ENCODE measurements at regions not wholly inside any gene's neighbourhood (a gene's known extent, or its start where the extent isn't known, plus 50 kb on each side); places are given as distances from the start of the nearest gene placed in this dataset.

DNA sequence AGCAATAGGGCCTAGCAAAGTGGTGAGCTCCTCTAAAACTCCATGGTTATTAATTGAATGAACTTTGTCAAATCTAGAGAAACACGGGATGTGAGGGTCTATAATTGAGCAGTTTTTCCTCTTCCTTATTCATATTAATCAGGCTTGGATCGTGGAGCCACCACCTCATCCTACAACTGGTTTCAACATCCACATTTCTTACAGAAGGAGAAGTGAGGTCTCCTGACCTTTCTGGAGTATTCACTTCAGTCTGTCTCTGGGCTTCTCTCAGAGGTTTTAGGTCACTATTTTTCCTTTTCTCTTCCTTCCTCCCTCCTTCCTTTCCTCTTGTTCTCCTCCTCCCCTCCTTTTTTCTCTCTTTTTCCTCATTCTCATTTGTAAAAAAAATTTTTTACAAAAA is 177.3 kb upstream of the ACTBL2 start:
- intact Hi-C loops (cut with micrococcal nuclease; ENCODE audit: unreplicated experiment): no loop called here
- H3K27me3 ChIP-seq (replicated peaks; ENCODE audit: control insufficient read depth, insufficient read depth, low read length): no peaks in the 10 kb centered on the region
- Mint-ChIP-seq H3K36me3 (ENCODE audit: insufficient read depth, unreplicated experiment) (no peaks in the 10 kb centered on the region), H3K4me3 (ENCODE audit: unreplicated experiment) (no peak overlapping the region), H3K27ac (ENCODE audit: unreplicated experiment) (no peak overlapping the region), H3K27me3 (ENCODE audit: insufficient read depth, unreplicated experiment) (no peaks in the 10 kb centered on the region), H3K9me3 (ENCODE audit: unreplicated experiment) (peaks cover 6% of the 10 kb centered on the region), H3K4me1 (ENCODE audit: low read depth, unreplicated experiment) (no peaks in the 10 kb centered on the region)
- BruUV-seq (replicated peaks): no TSS peak
- H3K4me3 ChIP-seq (ENCODE audit: low read depth, low read length): no peak overlapping the region
- no peaks in the 10 kb centered on the region for H3K36me3 ChIP-seq (ENCODE audit: control insufficient read depth, insufficient read depth, low read length)
- ChIA-PET CTCF (no interaction called here), POLR2A (no interaction called here)
- DNase-seq: no peak
- no peaks in the 10 kb centered on the region for H3K9me3 ChIP-seq
- TF ChIP-seq, protein P1, sequence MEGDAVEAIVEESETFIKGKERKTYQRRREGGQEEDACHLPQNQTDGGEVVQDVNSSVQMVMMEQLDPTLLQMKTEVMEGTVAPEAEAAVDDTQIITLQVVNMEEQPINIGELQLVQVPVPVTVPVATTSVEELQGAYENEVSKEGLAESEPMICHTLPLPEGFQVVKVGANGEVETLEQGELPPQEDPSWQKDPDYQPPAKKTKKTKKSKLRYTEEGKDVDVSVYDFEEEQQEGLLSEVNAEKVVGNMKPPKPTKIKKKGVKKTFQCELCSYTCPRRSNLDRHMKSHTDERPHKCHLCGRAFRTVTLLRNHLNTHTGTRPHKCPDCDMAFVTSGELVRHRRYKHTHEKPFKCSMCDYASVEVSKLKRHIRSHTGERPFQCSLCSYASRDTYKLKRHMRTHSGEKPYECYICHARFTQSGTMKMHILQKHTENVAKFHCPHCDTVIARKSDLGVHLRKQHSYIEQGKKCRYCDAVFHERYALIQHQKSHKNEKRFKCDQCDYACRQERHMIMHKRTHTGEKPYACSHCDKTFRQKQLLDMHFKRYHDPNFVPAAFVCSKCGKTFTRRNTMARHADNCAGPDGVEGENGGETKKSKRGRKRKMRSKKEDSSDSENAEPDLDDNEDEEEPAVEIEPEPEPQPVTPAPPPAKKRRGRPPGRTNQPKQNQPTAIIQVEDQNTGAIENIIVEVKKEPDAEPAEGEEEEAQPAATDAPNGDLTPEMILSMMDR (IDR thresholded peaks at IDR 0.05; ENCODE audit: insufficient read depth in 1 of 2, low read depth in 1 of 2, low read length in 1 of 2, severe bottlenecking in 1 of 2, unreplicated experiment in 1 of 2): no peak
- H3K4me1 ChIP-seq: no peaks in the 10 kb centered on the region

DNA sequence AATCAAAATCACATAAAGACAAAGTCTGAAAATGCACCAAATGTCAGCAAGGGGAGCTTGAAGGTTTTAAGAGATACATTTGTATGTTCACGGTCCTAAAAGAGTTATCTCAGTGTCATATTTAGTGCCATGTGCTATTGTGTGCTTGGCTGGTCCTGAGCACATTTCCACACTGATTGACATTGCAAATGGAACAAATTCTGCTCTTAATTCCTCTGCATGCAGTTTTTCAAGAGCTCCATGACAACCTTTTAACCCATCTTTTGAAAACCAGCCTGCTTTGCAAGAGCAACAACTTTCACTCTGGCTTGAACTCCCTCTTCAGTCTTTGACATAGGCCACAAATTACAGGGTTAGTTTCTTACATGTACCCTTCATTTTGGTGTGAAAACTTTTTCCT is 175.4 kb upstream of the ACTBL2 start:
- no peak for DNase-seq
- Mint-ChIP-seq H3K36me3 (ENCODE audit: insufficient read depth, unreplicated experiment) (no peaks in the 10 kb centered on the region), H3K9me3 (ENCODE audit: unreplicated experiment) (peaks cover 6% of the 10 kb centered on the region), H3K27ac (ENCODE audit: unreplicated experiment) (no peak overlapping the region), H3K4me3 (ENCODE audit: unreplicated experiment) (no peak overlapping the region), H3K27me3 (ENCODE audit: insufficient read depth, unreplicated experiment) (no peaks in the 10 kb centered on the region), H3K4me1 (ENCODE audit: low read depth, unreplicated experiment) (no peaks in the 10 kb centered on the region)
- Histone ChIP-seq H3K4me1 (no peaks in the 10 kb centered on the region), H3K36me3 (ENCODE audit: control insufficient read depth, insufficient read depth, low read length) (no peaks in the 10 kb centered on the region), H3K4me3 (ENCODE audit: low read depth, low read length) (no peak overlapping the region), H3K27me3 (replicated peaks; ENCODE audit: control insufficient read depth, insufficient read depth, low read length) (no peaks in the 10 kb centered on the region; the same call in 1 of the 2 replicates), H3K9me3 (no peaks in the 10 kb centered on the region)
- ChIA-PET CTCF (interaction anchor here (1.1 kb wide), 1 partner anchor 8 kb away, joined by 3 read pairs; no protein-coding TSS in a partner anchor), POLR2A (no interaction called here)
- TF ChIP-seq, protein P1 (IDR thresholded peaks at IDR 0.05; ENCODE audit: insufficient read depth in 1 of 2, low read depth in 1 of 2, low read length in 1 of 2, severe bottlenecking in 1 of 2, unreplicated experiment in 1 of 2): no peak
- BruUV-seq (replicated peaks): no TSS peak
- intact Hi-C loops (cut with micrococcal nuclease; ENCODE audit: unreplicated experiment): no loop called here

DNA sequence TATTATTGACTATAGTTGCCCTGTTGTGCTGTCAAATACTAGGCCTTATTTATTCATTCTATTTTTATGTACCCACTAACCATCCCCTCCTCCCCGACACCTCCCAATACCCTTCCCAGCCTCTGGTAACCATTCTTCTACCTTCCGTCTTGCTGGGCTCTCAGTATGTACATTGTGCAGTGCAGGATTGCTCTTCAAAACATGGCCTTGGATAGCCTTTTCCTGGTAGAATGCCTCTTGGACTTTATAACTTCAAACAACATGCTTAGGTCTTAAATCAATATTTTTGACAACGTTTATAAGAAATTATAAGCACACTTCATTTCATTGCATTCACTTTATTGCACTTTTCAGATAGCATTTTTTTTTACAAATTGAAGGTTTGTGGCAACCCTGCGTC is 172.6 kb upstream of the ACTBL2 start:
- intact Hi-C loops (cut with micrococcal nuclease; ENCODE audit: unreplicated experiment): no loop called here
- H3K4me3 Mint-ChIP-seq (ENCODE audit: unreplicated experiment): no peak overlapping the region
- TF ChIP-seq, protein P1 (IDR thresholded peaks at IDR 0.05; ENCODE audit: insufficient read depth in 1 of 2, low read depth in 1 of 2, low read length in 1 of 2, severe bottlenecking in 1 of 2, unreplicated experiment in 1 of 2): no peak
- no peak overlapping the region for H3K27ac Mint-ChIP-seq (ENCODE audit: unreplicated experiment)
- Histone ChIP-seq H3K27me3 (replicated peaks; ENCODE audit: control insufficient read depth, insufficient read depth, low read length) (no peaks in the 10 kb centered on the region; the same call in 1 of the 2 replicates), H3K36me3 (ENCODE audit: control insufficient read depth, insufficient read depth, low read length) (no peaks in the 10 kb centered on the region), H3K4me3 (ENCODE audit: low read depth, low read length) (no peak overlapping the region), H3K4me1 (peaks cover 9% of the 10 kb centered on the region), H3K9me3 (no peaks in the 10 kb centered on the region)
- ChIA-PET POLR2A (no interaction called here), CTCF (no interaction called here)
- H3K36me3 Mint-ChIP-seq (ENCODE audit: insufficient read depth, unreplicated experiment): no peaks in the 10 kb centered on the region
- BruUV-seq (replicated peaks): no TSS peak
- no peaks in the 10 kb centered on the region for H3K27me3 Mint-ChIP-seq (ENCODE audit: insufficient read depth, unreplicated experiment)
- peaks cover 8% of the 10 kb centered on the region for H3K4me1 Mint-ChIP-seq (ENCODE audit: low read depth, unreplicated experiment)
- DNase-seq: no peak
- peaks cover 6% of the 10 kb centered on the region for H3K9me3 Mint-ChIP-seq (ENCODE audit: unreplicated experiment)
